Testis (tissue), 2 donors: ENCODE measurements at regions not wholly inside any gene's neighbourhood (a gene's known extent, or its start where the extent isn't known, plus 50 kb on each side); places are given as distances from the start of the nearest gene placed in this dataset.

ENCODE experiments used
- DNase-seq: peaks from one replicate; pipeline ENCODE4 v3.0.0-alpha.2; 2019
- H3K27ac ChIP-seq, 2 donors: fragments of 200-600 bp; sonication (generic); one replicate each; pipeline ENCODE4 v1.5.1; 2019
- H3K27me3 ChIP-seq: fragments of 200-600 bp; sonication (generic); one replicate; pipeline ENCODE4 v1.5.1; 2019
- H3K36me3 ChIP-seq: fragments of 200-600 bp; sonication (generic); one replicate; pipeline ENCODE4 v1.5.1; 2017; ENCODE audit warnings: low read depth; ENCODE audit errors: missing control alignments
- H3K4me1 ChIP-seq: fragments of 200-600 bp; sonication (generic); one replicate; pipeline ENCODE4 v1.5.1; 2019
- H3K4me3 ChIP-seq, 2 donors: fragments of 200-600 bp; sonication (generic); one replicate each; pipeline ENCODE4 v1.5.1; 2017 to 2019
- H3K9me3 ChIP-seq: fragments of 200-600 bp; sonication (generic); one replicate; pipeline ENCODE4 v1.5.1; 2017
- POLR2A ChIP-seq: fragments of 450-650 bp; IDR thresholded peaks from one replicate; pipeline ENCODE4 v1.6.1; 2017; ENCODE audit warnings: antibody characterized with exemption, mild to moderate bottlenecking, moderate library complexity
- WGBS, 2 donors: methylation state at CpG; one replicate each; pipeline ENCODE4 v1.1.5; 2018; 5-methylcytosine and 5-hydroxymethylcytosine counted together
- intact Hi-C: fragments of 100-400 bp; cut with DNase I; formaldehyde crosslinking; loops from one replicate; pipeline ENCODE4 v1.15.1; 2023; ENCODE audit warnings: low total_unique reads
- TF ChIP-seq, protein P1 (sequence below), 3 experiments: fragments of 450-650 bp in 2 of 3; fragments of 200-600 bp in 1 of 3; sonication (generic) in 1 of 3; IDR thresholded peaks; one replicate each; pipeline ENCODE4 v1.5.1; 2016 to 2019; ENCODE audit warnings: antibody characterized with exemption in 3 of 3, mild to moderate bottlenecking in 2 of 3, moderate library complexity in 1 of 3

DNA sequence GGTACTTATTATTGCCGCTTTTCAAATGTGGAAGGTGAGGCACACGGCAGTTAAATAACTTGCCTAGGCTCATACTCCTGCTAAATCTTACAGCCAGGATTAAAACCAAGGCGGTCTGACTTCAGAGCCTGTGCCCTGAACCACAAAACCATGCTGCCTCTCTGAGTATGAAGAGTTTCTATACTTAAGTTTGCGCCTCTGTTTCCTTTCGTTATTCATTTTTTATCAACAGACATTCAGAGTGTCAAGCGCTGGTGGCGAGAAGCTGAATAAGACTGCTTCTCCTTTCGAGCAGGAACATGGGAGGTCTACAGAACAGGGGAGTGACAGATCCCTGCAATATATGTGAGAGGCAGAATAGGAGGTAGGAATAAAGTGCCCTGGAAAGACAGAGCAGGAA, 96.0 kb upstream of the DUSP10 start:
- no peak for DNase-seq
- H3K4me3 ChIP-seq = no peak overlapping the region
- no peak overlapping the region for H3K27ac ChIP-seq
- no peaks in the 10 kb centered on the region for H3K9me3 ChIP-seq
- H3K36me3 ChIP-seq = no peaks in the 10 kb centered on the region
- H3K4me1 ChIP-seq = no peaks in the 10 kb centered on the region
- intact Hi-C loops = no loop called here
- WGBS, 2 donors = 89 to 93% methylated on average over 8 of the region's 8 CpGs
- no peaks in the 10 kb centered on the region for H3K27me3 ChIP-seq
- TF ChIP-seq POLR2A = no peak
- TF ChIP-seq, protein P1, sequence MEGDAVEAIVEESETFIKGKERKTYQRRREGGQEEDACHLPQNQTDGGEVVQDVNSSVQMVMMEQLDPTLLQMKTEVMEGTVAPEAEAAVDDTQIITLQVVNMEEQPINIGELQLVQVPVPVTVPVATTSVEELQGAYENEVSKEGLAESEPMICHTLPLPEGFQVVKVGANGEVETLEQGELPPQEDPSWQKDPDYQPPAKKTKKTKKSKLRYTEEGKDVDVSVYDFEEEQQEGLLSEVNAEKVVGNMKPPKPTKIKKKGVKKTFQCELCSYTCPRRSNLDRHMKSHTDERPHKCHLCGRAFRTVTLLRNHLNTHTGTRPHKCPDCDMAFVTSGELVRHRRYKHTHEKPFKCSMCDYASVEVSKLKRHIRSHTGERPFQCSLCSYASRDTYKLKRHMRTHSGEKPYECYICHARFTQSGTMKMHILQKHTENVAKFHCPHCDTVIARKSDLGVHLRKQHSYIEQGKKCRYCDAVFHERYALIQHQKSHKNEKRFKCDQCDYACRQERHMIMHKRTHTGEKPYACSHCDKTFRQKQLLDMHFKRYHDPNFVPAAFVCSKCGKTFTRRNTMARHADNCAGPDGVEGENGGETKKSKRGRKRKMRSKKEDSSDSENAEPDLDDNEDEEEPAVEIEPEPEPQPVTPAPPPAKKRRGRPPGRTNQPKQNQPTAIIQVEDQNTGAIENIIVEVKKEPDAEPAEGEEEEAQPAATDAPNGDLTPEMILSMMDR (IDR thresholded peaks at IDR 0.05) = no peak

DNA sequence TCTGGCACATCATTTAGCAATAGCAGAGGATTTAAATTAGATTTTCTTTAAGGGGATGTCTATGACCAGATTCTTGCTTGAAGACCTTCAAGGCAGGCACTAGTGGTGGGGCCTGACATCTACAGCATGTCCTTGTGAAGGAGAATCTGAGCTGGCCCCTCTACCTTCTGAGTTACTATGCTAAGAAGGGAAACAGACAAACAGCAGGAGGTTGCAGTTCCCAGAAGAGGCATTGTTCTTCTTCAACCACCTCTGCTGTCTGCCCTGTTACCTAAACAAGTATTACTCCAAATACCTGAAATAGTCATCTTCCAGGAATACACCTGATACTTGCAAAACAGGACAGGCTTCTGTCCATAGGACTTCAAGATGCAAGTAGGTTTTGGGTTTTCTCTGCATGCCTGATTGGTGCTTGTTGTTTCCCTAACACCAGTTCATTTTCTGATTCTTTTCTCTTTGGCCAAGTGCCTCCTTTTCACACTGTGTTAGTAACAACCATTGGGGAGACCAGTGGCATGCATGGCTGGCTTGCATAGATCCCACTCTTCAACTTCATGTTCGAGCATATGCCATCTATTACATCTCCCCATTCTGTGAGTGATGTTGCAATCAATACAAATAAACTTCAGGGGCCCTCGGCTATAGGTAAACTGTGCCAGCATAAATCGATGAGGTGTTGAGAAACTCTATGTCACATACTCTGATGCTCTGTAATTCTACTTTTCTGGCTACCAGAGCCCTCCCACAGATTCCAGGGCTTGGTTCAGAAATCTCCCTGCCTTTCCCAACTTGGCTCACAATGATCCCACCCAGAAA, 93.0 kb upstream of the DUSP10 start:
- intact Hi-C loops = no loop called here
- no peaks in the 10 kb centered on the region for H3K36me3 ChIP-seq
- H3K27ac ChIP-seq = no peak overlapping the region
- no peaks in the 10 kb centered on the region for H3K27me3 ChIP-seq
- no peaks in the 10 kb centered on the region for H3K4me1 ChIP-seq
- no peak overlapping the region for H3K4me3 ChIP-seq
- no peaks in the 10 kb centered on the region for H3K9me3 ChIP-seq
- DNase-seq = no peak
- WGBS, 2 donors = 89 to 91% methylated on average over 3 of the region's 3 CpGs
- TF ChIP-seq, protein P1 (IDR thresholded peaks at IDR 0.05) = no peak
- TF ChIP-seq POLR2A = no peak

DNA sequence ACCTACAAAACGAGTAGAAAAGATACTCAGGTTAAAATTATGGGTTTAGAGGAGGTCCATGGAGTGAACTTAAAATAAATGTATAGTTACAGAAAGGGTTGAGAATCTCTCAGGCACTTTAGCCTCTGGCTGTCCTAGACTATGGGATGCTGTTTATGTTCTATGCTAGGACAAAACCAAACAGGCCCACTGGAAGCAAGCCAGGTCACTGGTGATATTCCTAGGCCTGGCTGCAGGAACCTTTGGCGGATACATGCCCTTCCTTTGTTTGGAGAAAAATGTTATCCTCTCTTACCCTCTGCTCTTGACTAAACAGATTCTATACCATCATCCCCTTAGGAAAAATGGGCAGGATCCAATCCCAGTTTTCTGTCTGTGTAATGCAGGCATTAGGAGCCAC, 90.7 kb upstream of the DUSP10 start:
- Histone ChIP-seq H3K9me3 (no peaks in the 10 kb centered on the region), H3K4me3 (no peak overlapping the region), H3K27ac (no peak overlapping the region), H3K27me3 (no peaks in the 10 kb centered on the region), H3K36me3 (no peaks in the 10 kb centered on the region), H3K4me1 (no peaks in the 10 kb centered on the region)
- intact Hi-C loops = no loop called here
- DNase-seq = peak; percentile 25
- TF ChIP-seq POLR2A = no peak
- TF ChIP-seq, protein P1 (IDR thresholded peaks at IDR 0.05) = no peak
- 66 to 83% methylated on average over 2 of the region's 2 CpGs for WGBS, 2 donors

DNA sequence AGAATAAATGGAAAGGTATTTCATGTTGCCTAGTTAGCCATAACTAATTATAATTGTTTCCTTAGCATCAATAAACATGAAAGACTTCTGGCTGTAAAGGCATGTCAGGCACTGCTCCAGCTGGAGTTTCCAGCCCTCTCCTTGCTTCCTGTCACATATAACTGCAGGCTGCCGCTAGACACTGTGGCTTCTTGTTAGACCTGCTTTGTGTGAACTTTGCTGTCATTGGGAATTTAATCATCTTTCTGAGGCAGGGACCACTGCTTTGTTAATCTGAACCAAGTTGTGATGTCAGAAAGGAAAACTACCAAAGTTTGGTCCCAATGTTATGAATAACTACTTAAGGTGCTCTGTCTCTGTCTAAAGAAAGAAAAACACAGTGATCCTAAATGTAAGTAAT, 90.3 kb upstream of the DUSP10 start:
- WGBS, 2 donors = 75 to 86% methylated on average over 1 of the region's 1 CpG
- no peak overlapping the region for H3K4me3 ChIP-seq
- H3K4me1 ChIP-seq = no peaks in the 10 kb centered on the region
- TF ChIP-seq, protein P1 (IDR thresholded peaks at IDR 0.05) = no peak
- TF ChIP-seq POLR2A = no peak
- no peaks in the 10 kb centered on the region for H3K36me3 ChIP-seq
- intact Hi-C loops = no loop called here
- no peak for DNase-seq
- no peaks in the 10 kb centered on the region for H3K9me3 ChIP-seq
- H3K27ac ChIP-seq = no peak overlapping the region
- no peaks in the 10 kb centered on the region for H3K27me3 ChIP-seq
